WTC11 (cell line): ENCODE measurements at regions not wholly inside any gene's neighbourhood (a gene's known extent, or its start where the extent isn't known, plus 50 kb on each side); places are given as distances from the start of the nearest gene placed in this dataset.

Source experiments
- ATAC-seq: fragments of 200-7000 bp; cut with Tn5 transposase; 2 replicates; pipeline ENCODE4 v1.10.0; 2021; ENCODE audit warnings: mild to moderate bottlenecking, moderate library complexity
- CTCF ChIA-PET: fragments of 300-600 bp; sonication (Branson Sonifier 250); formaldehyde crosslinking; loops from one replicate; lab custom pipeline; 2021; ENCODE audit warnings: antibody characterized with exemption; lab: Charles Lee
- POLR2A ChIA-PET: fragments of 350-600 bp; sonication (Branson Sonifier 250); formaldehyde crosslinking; loops from one replicate; lab custom pipeline; 2021; ENCODE audit warnings: antibody characterized with exemption; lab: Charles Lee
- DNase-seq: peaks from one replicate; pipeline ENCODE4 v3.0.0; 2021; ENCODE audit warnings: low spot score
- H3K27ac Mint-ChIP-seq: 2 replicates; pipeline ENCODE4 v1.8.0; 2021; ENCODE audit warnings: mixed read lengths
- H3K27me3 Mint-ChIP-seq: 2 replicates; pipeline ENCODE4 v1.8.0; 2021; ENCODE audit warnings: low read depth, mild to moderate bottlenecking, moderate library complexity, mixed read lengths
- H3K36me3 Mint-ChIP-seq: 2 replicates; pipeline ENCODE4 v1.8.0; 2021; ENCODE audit warnings: mixed read lengths
- H3K4me1 Mint-ChIP-seq: 2 replicates; pipeline ENCODE4 v1.8.0; 2022; ENCODE audit warnings: mixed read lengths
- H3K4me3 Mint-ChIP-seq: 2 replicates; pipeline ENCODE4 v1.8.0; 2021; ENCODE audit warnings: mild to moderate bottlenecking, moderate library complexity, mixed read lengths
- H3K9me3 Mint-ChIP-seq: 2 replicates; pipeline ENCODE4 v1.8.0; 2021; ENCODE audit warnings: mixed read lengths
- CBFB ChIP-seq: sonication (generic); formaldehyde crosslinking; IDR thresholded peaks from 2 replicates; pipeline ENCODE4 v1.8.1; 2022; ENCODE audit warnings: mild to moderate bottlenecking, low read depth, missing genetic modification reagents
- CDX4 ChIP-seq: fragments of 250-450 bp; sonication (Bioruptor Pico); IDR thresholded peaks from 2 replicates; pipeline ENCODE4 v1.9.0; 2021; ENCODE audit warnings: moderate library complexity, mild to moderate bottlenecking, inconsistent platforms, borderline replicate concordance
- CTCF ChIP-seq: fragments of 200-600 bp; IDR thresholded peaks from 2 replicates; pipeline ENCODE4 v1.8.0; 2022; ENCODE audit warnings: antibody characterized with exemption
- ELF4 ChIP-seq: sonication (generic); formaldehyde crosslinking; IDR thresholded peaks from 2 replicates; pipeline ENCODE4 v1.8.1; 2022; ENCODE audit warnings: low read depth, mild to moderate bottlenecking, moderate library complexity, missing genetic modification reagents
- ETV6 ChIP-seq: sonication (generic); formaldehyde crosslinking; IDR thresholded peaks from 2 replicates; pipeline ENCODE4 v1.8.1; 2022; ENCODE audit warnings: mild to moderate bottlenecking, missing genetic modification reagents
- FOXK1 ChIP-seq: sonication (generic); formaldehyde crosslinking; IDR thresholded peaks from 2 replicates; pipeline ENCODE4 v1.8.0; 2022; ENCODE audit warnings: mild to moderate bottlenecking, moderate library complexity, missing genetic modification reagents
- FOXP1 ChIP-seq: sonication (generic); formaldehyde crosslinking; IDR thresholded peaks from 2 replicates; pipeline ENCODE4 v1.8.0; 2022; ENCODE audit warnings: missing genetic modification reagents, mild to moderate bottlenecking, moderate library complexity, borderline replicate concordance
- GABPB1 ChIP-seq: sonication (generic); formaldehyde crosslinking; IDR thresholded peaks from 2 replicates; pipeline ENCODE4 v1.8.1; 2023; ENCODE audit warnings: mild to moderate bottlenecking, missing genetic modification reagents
- HMGXB4 ChIP-seq: sonication (generic); formaldehyde crosslinking; IDR thresholded peaks from 2 replicates; pipeline ENCODE4 v1.8.1; 2023; ENCODE audit warnings: mild to moderate bottlenecking, moderate library complexity, missing genetic modification reagents
- KAT7 ChIP-seq: sonication (generic); formaldehyde crosslinking; IDR thresholded peaks from 2 replicates; pipeline ENCODE4 v1.8.1; 2023; ENCODE audit warnings: missing genetic modification reagents, mild to moderate bottlenecking, borderline replicate concordance
- MAX ChIP-seq: sonication (generic); formaldehyde crosslinking; IDR thresholded peaks from 2 replicates; pipeline ENCODE4 v1.8.0; 2022; ENCODE audit warnings: mild to moderate bottlenecking, missing genetic modification reagents
- NFATC4 ChIP-seq: fragments of 250-450 bp; sonication (Bioruptor Pico); IDR thresholded peaks from 2 replicates; pipeline ENCODE4 v1.9.0; 2021; ENCODE audit warnings: mild to moderate bottlenecking
- NR1H2 ChIP-seq: sonication (generic); formaldehyde crosslinking; IDR thresholded peaks from 2 replicates; pipeline ENCODE4 v1.9.0; 2021; ENCODE audit warnings: mild to moderate bottlenecking, moderate library complexity, missing genetic modification reagents
- RELA ChIP-seq: sonication (generic); formaldehyde crosslinking; IDR thresholded peaks from 2 replicates; pipeline ENCODE4 v1.8.1; 2022; ENCODE audit warnings: missing genetic modification reagents, mild to moderate bottlenecking, borderline replicate concordance
- RORB ChIP-seq: fragments of 250-450 bp; sonication (Bioruptor Pico); IDR thresholded peaks from 2 replicates; pipeline ENCODE4 v1.9.0; 2021; ENCODE audit warnings: mild to moderate bottlenecking
- SMAD3 ChIP-seq: sonication (generic); formaldehyde crosslinking; IDR thresholded peaks from 2 replicates; pipeline ENCODE4 v1.8.0; 2022; ENCODE audit warnings: missing genetic modification reagents, mild to moderate bottlenecking, borderline replicate concordance
- SMAD4 ChIP-seq: sonication (generic); formaldehyde crosslinking; IDR thresholded peaks from 2 replicates; pipeline ENCODE4 v1.8.0; 2022; ENCODE audit warnings: mild to moderate bottlenecking, missing genetic modification reagents
- TEAD1 ChIP-seq: sonication (generic); formaldehyde crosslinking; IDR thresholded peaks from 2 replicates; pipeline ENCODE4 v1.8.0; 2022; ENCODE audit warnings: mild to moderate bottlenecking, missing genetic modification reagents
- USF1 ChIP-seq: sonication (generic); formaldehyde crosslinking; IDR thresholded peaks from 2 replicates; pipeline ENCODE4 v1.8.0; 2022; ENCODE audit warnings: mild to moderate bottlenecking, missing genetic modification reagents
- ZBTB21 ChIP-seq: sonication (generic); formaldehyde crosslinking; IDR thresholded peaks from 2 replicates; pipeline ENCODE4 v1.8.1; 2023; ENCODE audit warnings: mild to moderate bottlenecking, missing genetic modification reagents, borderline replicate concordance
- ZNF532 ChIP-seq: fragments of 250-450 bp; sonication (Bioruptor Pico); IDR thresholded peaks from 2 replicates; pipeline ENCODE4 v1.9.0; 2021; ENCODE audit warnings: mild to moderate bottlenecking, borderline replicate concordance

- TF ChIP-seq USF1 (no peak), CDX4 (CRISPR knock-in tag) (no peak), KAT7 (CRISPR knock-in tag) (no peak), NFATC4 (CRISPR knock-in tag) (no peak), GABPB1 (CRISPR knock-in tag) (no peak), ELF4 (CRISPR knock-in tag) (no peak), SMAD4 (CRISPR knock-in tag) (no peak), CTCF (no peak)
These were observed 466.9 kb downstream of the DMRTA1 start (continued) for GRCh38 chr9:22913518-22913917.

- no peak overlapping the region for H3K4me3 Mint-ChIP-seq
- no peaks in the 10 kb centered on the region for H3K27me3 Mint-ChIP-seq
- no peaks in the 10 kb centered on the region for H3K36me3 Mint-ChIP-seq
- no peak overlapping the region for H3K27ac Mint-ChIP-seq
- CTCF ChIA-PET: no interaction called here
- H3K4me1 Mint-ChIP-seq: peaks cover 25% of the 10 kb centered on the region
- H3K9me3 Mint-ChIP-seq: peaks cover 5% of the 10 kb centered on the region
- no peak for DNase-seq
- POLR2A ChIA-PET: no interaction called here
- ATAC-seq: no peak
- TF ChIP-seq FOXK1 (no peak), SMAD4 (CRISPR knock-in tag) (no peak), FOXP1 (no peak), RORB (CRISPR knock-in tag) (no peak), CTCF (no peak), HMGXB4 (CRISPR knock-in tag) (no peak), TEAD1 (CRISPR knock-in tag) (no peak), ZBTB21 (no peak), NR1H2 (CRISPR knock-in tag) (no peak), ZNF532 (CRISPR knock-in tag) (no peak), ETV6 (no peak), RELA (CRISPR knock-in tag) (no peak), SMAD3 (CRISPR knock-in tag) (no peak), GABPB1 (CRISPR knock-in tag) (no peak), CBFB (no peak), MAX (CRISPR knock-in tag) (no peak)
- TF ChIP-seq, all 79 proteins: peak for 0
These were observed 469.5 kb downstream of the DMRTA1 start for GRCh38 chr9:22916148-22916547.
